ENCODE measurements at regions not wholly inside any gene's neighbourhood (a gene's known extent, or its start where the extent isn't known, plus 50 kb on each side); places are given as distances from the start of the nearest gene placed in this dataset.

- no peak overlapping the region for H2BK12ac ChIP-seq (ENCODE audit: low read length in 2 of 2)
- no peaks in the 10 kb centered on the region for H3K36me3 ChIP-seq (ENCODE audit: control insufficient read depth in 1 of 2, insufficient read depth in 2 of 2, low read depth in 1 of 2, low read length in 2 of 2)
- no peak overlapping the region for H2BK15ac ChIP-seq (ENCODE audit: low read depth, poor library complexity, severe bottlenecking)
- H3K27me3 ChIP-seq (ENCODE audit: control insufficient read depth in 1 of 2, insufficient read depth in 1 of 2, low read length in 2 of 2) = no peaks in the 10 kb centered on the region
- no peak overlapping the region for H2AK5ac ChIP-seq (ENCODE audit: low read length, severe bottlenecking)
- no peaks in the 10 kb centered on the region for H3K4me1 ChIP-seq (ENCODE audit: control insufficient read depth, insufficient read depth, low read depth, low read length)
- DNase-seq = no peak
- no peak overlapping the region for H3K18ac ChIP-seq (ENCODE audit: low read depth in 1 of 2, low read length in 2 of 2)
- H3K4me3 ChIP-seq (ENCODE audit: insufficient read depth in 1 of 2, low read depth in 1 of 2, low read length in 2 of 2) = no peak overlapping the region
- no peak overlapping the region for H3K4ac ChIP-seq (ENCODE audit: low read depth in 1 of 2, low read length in 2 of 2)
- no peak overlapping the region for H3K9ac ChIP-seq (ENCODE audit: low read length)
- H3K23ac ChIP-seq (ENCODE audit: low read length in 2 of 2) = no peak overlapping the region
- H3K79me1 ChIP-seq (replicated peaks; ENCODE audit: low read length, poor library complexity, severe bottlenecking) = no peaks in the 10 kb centered on the region
- H2AFZ ChIP-seq (ENCODE audit: low read depth, low read length) = no peak overlapping the region
- no peak overlapping the region for H2BK120ac ChIP-seq (ENCODE audit: low read depth, low read length)
- H3K14ac ChIP-seq (ENCODE audit: low read length in 2 of 2) = no peak overlapping the region
- H4K8ac ChIP-seq (ENCODE audit: low read length) = no peak overlapping the region
- H2BK5ac ChIP-seq (ENCODE audit: low read depth, low read length, poor library complexity, severe bottlenecking) = no peak overlapping the region
- WGBS = 63% methylated on average over 1 of the region's 2 CpGs
- H4K91ac ChIP-seq (ENCODE audit: low read length) = no peak overlapping the region
- H3K27ac ChIP-seq (ENCODE audit: low read length, poor library complexity, severe bottlenecking) = no peak overlapping the region
- no peaks in the 10 kb centered on the region for H3K9me3 ChIP-seq (ENCODE audit: control insufficient read depth, low read length)
- no peak overlapping the region for H3K4me2 ChIP-seq (ENCODE audit: low read length, poor library complexity, severe bottlenecking)
Measured at GRCh38 chr7:52289247-52289646, 746.2 kb upstream of the POM121L12 start.

- no peak overlapping the region for H3K9ac ChIP-seq (ENCODE audit: low read length)
- no peak overlapping the region for H3K18ac ChIP-seq (ENCODE audit: low read depth in 1 of 2, low read length in 2 of 2)
- H2BK12ac ChIP-seq (ENCODE audit: low read length in 2 of 2) = no peak overlapping the region
- no peaks in the 10 kb centered on the region for H3K27me3 ChIP-seq (ENCODE audit: control insufficient read depth in 1 of 2, insufficient read depth in 1 of 2, low read length in 2 of 2)
- no peak overlapping the region for H4K8ac ChIP-seq (ENCODE audit: low read length)
- H2BK5ac ChIP-seq (ENCODE audit: low read depth, low read length, poor library complexity, severe bottlenecking) = no peak overlapping the region
- H2AFZ ChIP-seq (ENCODE audit: low read depth, low read length) = no peak overlapping the region
- H3K23ac ChIP-seq (ENCODE audit: low read length in 2 of 2) = no peak overlapping the region
- no peak overlapping the region for H3K4me3 ChIP-seq (ENCODE audit: insufficient read depth in 1 of 2, low read depth in 1 of 2, low read length in 2 of 2)
- no peak for DNase-seq
- H2BK120ac ChIP-seq (ENCODE audit: low read depth, low read length) = no peak overlapping the region
- H2BK15ac ChIP-seq (ENCODE audit: low read depth, poor library complexity, severe bottlenecking) = no peak overlapping the region
- H2AK5ac ChIP-seq (ENCODE audit: low read length, severe bottlenecking) = no peak overlapping the region
- no CpG with 5 or more reads among the region's 1 CpG for WGBS
- H4K91ac ChIP-seq (ENCODE audit: low read length) = no peak overlapping the region
- no peak overlapping the region for H3K27ac ChIP-seq (ENCODE audit: low read length, poor library complexity, severe bottlenecking)
- H3K4ac ChIP-seq (ENCODE audit: low read depth in 1 of 2, low read length in 2 of 2) = no peak overlapping the region
- H3K4me1 ChIP-seq (ENCODE audit: control insufficient read depth, insufficient read depth, low read depth, low read length) = no peaks in the 10 kb centered on the region
- no peaks in the 10 kb centered on the region for H3K36me3 ChIP-seq (ENCODE audit: control insufficient read depth in 1 of 2, insufficient read depth in 2 of 2, low read depth in 1 of 2, low read length in 2 of 2)
- no peaks in the 10 kb centered on the region for H3K9me3 ChIP-seq (ENCODE audit: control insufficient read depth, low read length)
- no peak overlapping the region for H3K14ac ChIP-seq (ENCODE audit: low read length in 2 of 2)
- no peak overlapping the region for H3K4me2 ChIP-seq (ENCODE audit: low read length, poor library complexity, severe bottlenecking)
- no peaks in the 10 kb centered on the region for H3K79me1 ChIP-seq (replicated peaks; ENCODE audit: low read length, poor library complexity, severe bottlenecking)
Measured at GRCh38 chr7:52287698-52288097, 747.7 kb upstream of the POM121L12 start.

GRCh38 chr7:52285689-52286088 is 749.7 kb upstream of the POM121L12 start:
- Histone ChIP-seq H3K4me2 (ENCODE audit: low read length, poor library complexity, severe bottlenecking) (no peak overlapping the region), H3K23ac (ENCODE audit: low read length in 2 of 2) (no peak overlapping the region), H2BK5ac (ENCODE audit: low read depth, low read length, poor library complexity, severe bottlenecking) (no peak overlapping the region), H3K4me3 (ENCODE audit: insufficient read depth in 1 of 2, low read depth in 1 of 2, low read length in 2 of 2) (no peak overlapping the region), H3K79me1 (replicated peaks; ENCODE audit: low read length, poor library complexity, severe bottlenecking) (no peaks in the 10 kb centered on the region), H2BK15ac (ENCODE audit: low read depth, poor library complexity, severe bottlenecking) (no peak overlapping the region), H3K27me3 (ENCODE audit: control insufficient read depth in 1 of 2, insufficient read depth in 1 of 2, low read length in 2 of 2) (no peaks in the 10 kb centered on the region), H3K14ac (ENCODE audit: low read length in 2 of 2) (no peak overlapping the region), H3K18ac (ENCODE audit: low read depth in 1 of 2, low read length in 2 of 2) (no peak overlapping the region), H4K91ac (ENCODE audit: low read length) (no peak overlapping the region), H2BK12ac (ENCODE audit: low read length in 2 of 2) (no peak overlapping the region), H3K9ac (ENCODE audit: low read length) (no peak overlapping the region), H3K36me3 (ENCODE audit: control insufficient read depth in 1 of 2, insufficient read depth in 2 of 2, low read depth in 1 of 2, low read length in 2 of 2) (no peaks in the 10 kb centered on the region), H4K8ac (ENCODE audit: low read length) (no peak overlapping the region), H2AFZ (ENCODE audit: low read depth, low read length) (no peak overlapping the region), H2AK5ac (ENCODE audit: low read length, severe bottlenecking) (no peak overlapping the region), H3K4me1 (ENCODE audit: control insufficient read depth, insufficient read depth, low read depth, low read length) (no peaks in the 10 kb centered on the region), H2BK120ac (ENCODE audit: low read depth, low read length) (no peak overlapping the region), H3K27ac (ENCODE audit: low read length, poor library complexity, severe bottlenecking) (no peak overlapping the region), H3K4ac (ENCODE audit: low read depth in 1 of 2, low read length in 2 of 2) (no peak overlapping the region), H3K9me3 (ENCODE audit: control insufficient read depth, low read length) (peaks cover 2% of the 10 kb centered on the region)
- 66% methylated on average over 2 of the region's 2 CpGs for WGBS
- DNase-seq = no peak

- no peak overlapping the region for H2BK12ac ChIP-seq (ENCODE audit: low read length in 2 of 2)
- no peak overlapping the region for H4K91ac ChIP-seq (ENCODE audit: low read length)
- no peaks in the 10 kb centered on the region for H3K79me1 ChIP-seq (replicated peaks; ENCODE audit: low read length, poor library complexity, severe bottlenecking)
- H2BK120ac ChIP-seq (ENCODE audit: low read depth, low read length) = no peak overlapping the region
- H2AK5ac ChIP-seq (ENCODE audit: low read length, severe bottlenecking) = no peak overlapping the region
- H4K8ac ChIP-seq (ENCODE audit: low read length) = no peak overlapping the region
- DNase-seq = no peak
- no peak overlapping the region for H3K18ac ChIP-seq (ENCODE audit: low read depth in 1 of 2, low read length in 2 of 2)
- no peak overlapping the region for H3K27ac ChIP-seq (ENCODE audit: low read length, poor library complexity, severe bottlenecking)
- H2BK15ac ChIP-seq (ENCODE audit: low read depth, poor library complexity, severe bottlenecking) = no peak overlapping the region
- no peak overlapping the region for H3K14ac ChIP-seq (ENCODE audit: low read length in 2 of 2)
- WGBS = 70% methylated on average over 3 of the region's 3 CpGs
- H2AFZ ChIP-seq (ENCODE audit: low read depth, low read length) = no peak overlapping the region
- H3K36me3 ChIP-seq (ENCODE audit: control insufficient read depth in 1 of 2, insufficient read depth in 2 of 2, low read depth in 1 of 2, low read length in 2 of 2) = no peaks in the 10 kb centered on the region
- no peak overlapping the region for H2BK5ac ChIP-seq (ENCODE audit: low read depth, low read length, poor library complexity, severe bottlenecking)
- H3K27me3 ChIP-seq (ENCODE audit: control insufficient read depth in 1 of 2, insufficient read depth in 1 of 2, low read length in 2 of 2) = no peaks in the 10 kb centered on the region
- H3K23ac ChIP-seq (ENCODE audit: low read length in 2 of 2) = no peak overlapping the region
- H3K4me2 ChIP-seq (ENCODE audit: low read length, poor library complexity, severe bottlenecking) = no peak overlapping the region
- H3K4me3 ChIP-seq (ENCODE audit: insufficient read depth in 1 of 2, low read depth in 1 of 2, low read length in 2 of 2) = no peak overlapping the region
- H3K4ac ChIP-seq (ENCODE audit: low read depth in 1 of 2, low read length in 2 of 2) = no peak overlapping the region
- H3K4me1 ChIP-seq (ENCODE audit: control insufficient read depth, insufficient read depth, low read depth, low read length) = no peaks in the 10 kb centered on the region
- no peak overlapping the region for H3K9ac ChIP-seq (ENCODE audit: low read length)
- peaks cover 2% of the 10 kb centered on the region for H3K9me3 ChIP-seq (ENCODE audit: control insufficient read depth, low read length)
Measured at GRCh38 chr7:52283335-52283734, 752.1 kb upstream of the POM121L12 start.

Data from mesenchymal stem cell (in vitro differentiated cells and primary cell).